OCI-LY1 (cell line): ENCODE measurements at regions not wholly inside any gene's neighbourhood (a gene's known extent, or its start where the extent isn't known, plus 50 kb on each side); places are given as distances from the start of the nearest gene placed in this dataset.

Source experiments
- CTCF ChIP-seq: fragments of 200-600 bp; sonication (generic), shearing (Covaris generic); IDR thresholded peaks from 2 replicates; pipeline ENCODE4 v1.5.1; 2017; ENCODE audit warnings: mild to moderate bottlenecking, antibody characterized with exemption, low read length, moderate library complexity, mixed read lengths
- EZH2 ChIP-seq: fragments of 200-600 bp; sonication (generic), shearing (Covaris generic); IDR thresholded peaks from 2 replicates; pipeline ENCODE4 v1.8.0; 2017; ENCODE audit warnings: borderline replicate concordance, mixed run types, mild to moderate bottlenecking, antibody characterized with exemption, low read length, moderate library complexity, mixed read lengths

GRCh38 chr10:36092116-36092515, 450.0 kb upstream of the FZD8 start:
- TF ChIP-seq CTCF (no peak), EZH2 (no peak)
